Left lobe of liver (tissue), 2 donors: ENCODE measurements at regions not wholly inside any gene's neighbourhood (a gene's known extent, or its start where the extent isn't known, plus 50 kb on each side); places are given as distances from the start of the nearest gene placed in this dataset.

Experiments
- ATAC-seq: fragments of 200-7000 bp; cut with Tn5 transposase; one replicate; pipeline ENCODE4 v1.9.1; 2020; ENCODE audit warnings: mild to moderate bottlenecking, moderate library complexity
- DNase-seq: peaks from one replicate; pipeline ENCODE4 v3.0.0-alpha.2; 2020; ENCODE audit warnings: low spot score
- donor health status: DM: no; HTN: no; CAD: no; lungs with moderate emphysema.
- donor health status: DM: no; HTN: yes; CAD: no.

DNA sequence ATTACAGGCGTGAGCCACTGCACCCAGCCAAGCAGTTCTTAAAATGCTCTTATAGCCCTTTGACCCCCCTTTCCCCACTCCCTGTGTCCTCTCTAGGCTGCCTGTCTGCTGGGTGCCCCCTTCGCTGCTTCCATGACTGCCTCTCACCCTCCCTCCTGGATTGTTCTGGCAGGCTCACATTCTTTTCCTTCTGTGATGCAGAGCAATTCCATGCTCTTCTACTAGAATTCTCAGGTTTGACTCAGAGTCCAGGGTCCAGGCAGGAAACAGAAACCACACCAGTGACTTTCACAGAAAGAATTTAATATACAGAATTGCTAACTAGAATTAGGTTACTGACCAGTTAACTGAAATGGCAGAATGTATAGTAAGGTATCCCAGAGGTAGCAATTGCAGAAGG is 244.8 kb downstream of the BAMBI start:
- DNase-seq, result no peak
- no peak for ATAC-seq

GRCh38 chr10:28922861-28923260 is 245.5 kb downstream of the BAMBI start:
- DNase-seq (no peak), ATAC-seq (no peak)

- no peak for ATAC-seq
- no peak for DNase-seq
Observed at GRCh38 chr10:28924717-28925116, 247.4 kb downstream of the BAMBI start.

DNA sequence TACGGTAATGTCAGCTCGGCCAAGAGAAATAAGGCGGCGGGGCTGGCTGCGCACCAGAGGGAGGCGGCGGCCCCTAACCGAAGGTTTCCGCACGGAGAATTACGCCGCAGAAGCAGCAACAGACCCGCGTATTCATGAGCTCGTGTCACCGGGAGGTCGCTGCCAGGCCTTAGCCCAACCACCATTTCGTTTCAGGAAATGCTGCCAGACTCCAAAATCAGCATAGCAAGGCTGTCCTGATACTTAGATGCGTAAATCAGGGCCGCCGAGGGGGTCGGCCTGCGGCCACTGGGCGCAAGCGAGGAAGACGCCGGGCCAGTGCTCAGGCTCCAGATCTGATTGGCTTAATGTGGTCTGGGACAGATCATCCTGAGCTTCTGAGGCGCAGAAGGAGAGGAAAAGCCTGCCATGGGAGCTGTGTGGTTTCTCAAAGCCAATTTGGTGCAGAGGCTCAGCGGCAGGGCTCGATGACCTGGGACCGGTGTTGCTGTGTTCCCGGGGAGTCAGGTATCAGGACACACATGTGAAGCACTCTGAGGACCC is 247.9 kb downstream of the BAMBI start:
- ATAC-seq (no peak), DNase-seq (no peak)

- ATAC-seq, result no peak
Observed at GRCh38 chr10:28926932-28927331, 249.6 kb downstream of the BAMBI start.

GRCh38 chr10:28928484-28928883 is 251.2 kb downstream of the BAMBI start:
- DNase-seq, result no peak
- no peak for ATAC-seq

More at GRCh38 chr10:28926932-28927331, 249.6 kb downstream of the BAMBI start:
- no peak for DNase-seq

GRCh38 chr10:28929942-28930341 is 252.6 kb downstream of the BAMBI start:
- no peak for DNase-seq

GRCh38 chr10:28930514-28931495 is 253.5 kb downstream of the BAMBI start:
- ATAC-seq, result peak; percentile 26
- no peak for DNase-seq

More at GRCh38 chr10:28929942-28930341, 252.6 kb downstream of the BAMBI start:
- no peak for ATAC-seq

- DNase-seq (no peak), ATAC-seq (no peak)
Observed at GRCh38 chr10:28935061-28935460, 257.7 kb downstream of the BAMBI start.

DNA sequence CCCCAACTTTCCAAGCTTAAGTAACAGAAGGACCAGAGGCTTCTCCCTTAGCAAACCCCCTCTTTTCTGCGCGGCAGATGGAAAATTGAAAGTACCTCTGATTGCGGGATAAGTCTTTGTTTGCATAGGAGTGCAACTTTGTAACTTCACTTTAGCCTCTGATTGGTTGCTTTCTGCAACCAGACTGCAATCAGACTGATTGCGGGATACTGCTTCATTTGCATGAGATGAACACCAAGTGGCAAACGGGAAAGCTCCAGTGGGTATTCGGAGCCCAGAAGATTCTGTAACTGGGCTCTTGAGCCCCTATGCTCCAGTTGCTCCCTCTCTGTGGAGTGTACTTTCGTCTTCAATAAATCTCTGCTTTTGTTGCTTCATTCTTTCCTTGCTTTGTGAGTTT is 260.6 kb downstream of the BAMBI start:
- DNase-seq (no peak), ATAC-seq (no peak)

GRCh38 chr10:28938745-28939144 is 261.4 kb downstream of the BAMBI start:
- ATAC-seq (no peak), DNase-seq (no peak)

GRCh38 chr10:28939281-28940157 is 262.2 kb downstream of the BAMBI start:
- ATAC-seq (peak; percentile 90), DNase-seq (peak; percentile 94)

DNA sequence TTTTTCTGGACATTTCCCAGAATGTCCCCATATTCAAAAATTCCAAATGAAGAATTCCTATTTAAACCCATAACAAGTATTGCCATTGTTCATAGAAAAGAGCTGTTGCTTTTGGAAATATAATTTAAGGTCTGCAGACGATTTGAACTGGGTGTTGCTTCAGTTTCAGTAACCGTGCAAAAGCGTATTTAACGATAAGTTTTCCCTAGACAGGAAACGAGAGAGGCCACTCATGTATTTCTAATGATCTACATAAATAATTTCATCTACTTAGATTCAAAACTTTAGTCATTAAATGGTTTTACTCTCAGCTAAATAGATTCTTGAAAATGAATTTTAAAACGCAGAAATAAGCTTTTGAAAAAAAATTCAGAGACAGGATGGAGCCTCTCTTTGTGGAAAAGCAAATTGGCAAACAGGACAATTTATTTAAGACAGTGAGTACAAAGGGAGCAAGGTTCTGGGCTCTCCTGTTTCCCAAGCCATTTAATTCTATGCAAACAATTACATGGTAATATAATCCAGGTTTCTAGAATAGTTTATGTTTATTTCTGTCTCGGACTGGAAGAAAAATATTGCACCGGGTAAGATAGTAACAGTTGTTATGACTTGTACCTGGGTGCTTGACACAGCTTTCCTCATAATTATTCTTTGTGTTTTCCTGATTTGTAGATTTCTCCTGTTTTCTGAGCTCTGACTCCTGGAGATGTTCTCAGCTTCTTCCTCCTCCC is 263.0 kb downstream of the BAMBI start:
- peak; percentile 54 for ATAC-seq
- DNase-seq, result no peak

- DNase-seq (no peak), ATAC-seq (no peak)
Observed at GRCh38 chr10:28942012-28942411, 264.7 kb downstream of the BAMBI start.

GRCh38 chr10:28945959-28946358 is 268.6 kb downstream of the BAMBI start:
- ATAC-seq (no peak), DNase-seq (no peak)

DNA sequence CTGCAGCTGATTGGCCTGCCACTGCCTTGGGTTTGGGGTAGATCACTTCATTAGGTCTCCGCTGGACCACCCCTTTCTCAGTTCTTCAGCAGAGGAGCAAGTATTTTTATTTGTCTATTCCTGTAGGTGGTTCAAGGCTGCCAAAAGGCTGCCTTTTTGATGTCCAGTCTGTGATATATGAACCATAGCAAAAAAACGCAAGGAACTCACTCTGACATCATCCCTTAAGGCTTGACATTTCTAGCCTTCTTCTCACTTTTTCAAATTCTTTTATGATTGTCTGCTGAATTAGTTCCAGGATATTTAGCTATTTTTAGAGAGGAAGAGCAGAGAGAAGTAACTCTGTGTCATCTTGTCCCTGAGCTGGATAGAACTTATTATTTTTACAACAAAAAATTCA is 269.2 kb downstream of the BAMBI start:
- DNase-seq (no peak), ATAC-seq (no peak)

DNA sequence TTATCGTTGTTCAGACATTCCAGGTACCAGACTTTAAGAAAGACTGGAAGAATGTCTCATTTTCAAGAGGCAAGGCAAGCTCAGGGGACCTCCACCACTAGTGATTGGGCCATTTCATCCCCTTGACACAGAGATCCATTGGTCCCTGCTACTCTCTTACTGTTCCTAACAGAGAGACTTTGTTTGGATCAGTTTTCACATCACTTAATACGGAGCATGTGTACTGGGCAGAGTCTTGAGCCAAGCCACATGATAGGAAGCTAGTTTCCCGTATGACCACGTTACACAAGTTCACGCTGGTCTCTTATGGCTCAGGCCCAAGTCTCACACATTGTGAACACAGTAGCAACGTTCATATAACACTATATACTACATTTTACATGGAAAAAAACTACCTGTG is 269.9 kb downstream of the BAMBI start:
- ATAC-seq, result peak; percentile 26
- no peak for DNase-seq

DNA sequence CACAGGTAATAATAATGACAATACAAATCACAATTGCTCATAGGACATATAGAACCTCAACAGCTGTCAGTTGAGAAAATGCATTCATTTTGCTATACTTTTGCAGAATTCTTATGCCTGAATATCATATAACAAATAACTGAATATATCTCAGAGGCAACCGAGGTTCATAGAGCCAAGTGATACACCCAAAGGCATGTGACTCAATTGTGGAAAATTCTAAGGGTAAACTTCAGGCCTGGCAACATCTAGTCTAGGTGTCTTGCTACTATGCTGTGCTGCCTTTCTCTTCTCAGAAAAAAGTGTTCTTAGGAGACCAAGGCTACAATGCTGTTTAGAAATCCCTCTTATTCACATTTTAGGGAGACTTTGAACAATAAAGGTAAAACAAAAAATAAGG is 270.7 kb downstream of the BAMBI start:
- ATAC-seq (no peak), DNase-seq (no peak)

DNA sequence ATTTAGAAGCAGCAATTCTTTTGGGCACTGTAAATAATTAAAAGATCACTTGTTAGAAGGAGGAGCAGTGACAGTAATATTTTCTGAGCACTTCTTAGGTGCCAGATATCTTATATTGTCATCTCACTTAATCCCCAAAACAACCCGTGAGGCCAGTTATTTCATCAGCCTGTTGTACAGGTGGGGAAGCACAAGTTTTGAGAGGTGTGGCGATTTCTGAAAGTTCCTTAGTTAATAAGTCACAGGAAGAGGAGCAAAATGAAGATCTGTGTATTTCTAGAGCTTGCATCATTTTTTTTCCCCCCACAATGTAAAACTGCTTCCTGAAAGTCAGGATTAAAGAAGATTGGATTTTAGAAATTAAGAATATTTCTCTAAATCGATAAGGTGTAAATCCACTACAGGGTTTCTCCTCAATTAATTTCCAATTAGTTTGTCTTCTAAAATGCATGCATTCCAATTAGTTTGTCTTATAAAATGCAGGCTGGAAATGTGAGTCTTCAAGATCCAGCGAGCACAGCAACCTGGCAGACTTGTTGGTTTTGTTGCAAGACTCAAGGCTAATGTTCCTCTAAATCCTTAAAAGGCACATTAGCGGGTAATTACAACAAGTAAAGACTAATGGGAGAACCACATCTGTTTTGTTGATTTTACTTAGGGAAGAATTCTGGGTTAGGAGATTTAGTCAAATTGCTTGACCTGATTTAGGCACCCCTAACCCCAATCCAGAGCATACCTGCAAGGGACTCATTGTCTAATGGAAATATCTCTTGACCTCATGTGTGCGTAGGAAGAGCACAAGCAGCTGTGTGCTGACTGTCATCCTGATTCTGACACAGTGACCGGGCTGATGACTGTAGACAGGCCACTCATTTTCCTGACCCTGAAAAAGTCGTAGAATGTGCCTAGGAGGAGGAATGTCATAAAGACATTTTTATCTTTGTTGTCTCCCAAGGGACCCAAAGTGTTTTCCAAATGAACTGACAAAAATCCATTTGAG is 272.0 kb downstream of the BAMBI start:
- DNase-seq, result no peak
- ATAC-seq, result no peak
